GM10248 (cell line): ENCODE measurements at regions not wholly inside any gene's neighbourhood (a gene's known extent, or its start where the extent isn't known, plus 50 kb on each side); places are given as distances from the start of the nearest gene placed in this dataset.

ENCODE experiments used
- CTCF ChIA-PET: fragments of 300-600 bp; sonication (Branson Sonifier 250); formaldehyde crosslinking; extraction: SDS; loops from one replicate; lab custom pipeline; 2021; ENCODE audit warnings: antibody characterized with exemption; lab: Yijun Ruan, JAX
- POLR2A ChIA-PET: fragments of 350-650 bp; sonication (Branson Sonifier 250); formaldehyde crosslinking; extraction: SDS; loops from one replicate; lab custom pipeline; 2020; ENCODE audit warnings: antibody characterized with exemption; lab: Yijun Ruan, JAX
- DNase-seq: peaks from one replicate; pipeline ENCODE4 v3.0.0; 2012; ENCODE audit errors: extremely low spot score
- CTCF ChIP-seq: IDR thresholded peaks from 2 replicates; pipeline ENCODE4 v1.5.1; 2012; ENCODE audit warnings: mild to moderate bottlenecking, low read depth; ENCODE audit errors: extremely low read depth, missing control alignments, control extremely low read depth

GRCh38 chr17:63341276-63341675, 104.8 kb downstream of the CYB561 start:
- CTCF ChIA-PET = no interaction called here
- POLR2A ChIA-PET = no interaction called here
- no peak for DNase-seq
- no peak for TF ChIP-seq CTCF

GRCh38 chr17:63344383-63344782, 101.7 kb downstream of the CYB561 start:
- no peak for DNase-seq
- ChIA-PET CTCF (no interaction called here), POLR2A (no interaction called here)
- no peak for TF ChIP-seq CTCF

- TF ChIP-seq CTCF = no peak
- POLR2A ChIA-PET = no interaction called here
- DNase-seq = no peak
- CTCF ChIA-PET = no interaction called here
Observed at GRCh38 chr17:63345611-63346010, 100.5 kb downstream of the CYB561 start.

- DNase-seq = no peak
- TF ChIP-seq CTCF = no peak
- ChIA-PET POLR2A (no interaction called here), CTCF (interaction anchor here (1.4 kb wide), 2 partner anchors 28 to 60 kb away, joined by 3 to 4 read pairs; no protein-coding TSS in a partner anchor)
Observed at GRCh38 chr17:63347475-63347874, 98.6 kb downstream of the CYB561 start.

- ChIA-PET POLR2A (no interaction called here), CTCF (no interaction called here)
Observed at GRCh38 chr17:63349478-63350000, 96.6 kb downstream of the CYB561 start.

GRCh38 chr17:63350364-63350763, 95.7 kb downstream of the CYB561 start:
- CTCF ChIA-PET = no interaction called here
- DNase-seq = no peak
- POLR2A ChIA-PET = no interaction called here
- no peak for TF ChIP-seq CTCF

More at GRCh38 chr17:63349478-63350000, 96.6 kb downstream of the CYB561 start:
- DNase-seq = no peak
- TF ChIP-seq CTCF = no peak
